ENCODE measurements at regions not wholly inside any gene's neighbourhood (a gene's known extent, or its start where the extent isn't known, plus 50 kb on each side); places are given as distances from the start of the nearest gene placed in this dataset.

DNA sequence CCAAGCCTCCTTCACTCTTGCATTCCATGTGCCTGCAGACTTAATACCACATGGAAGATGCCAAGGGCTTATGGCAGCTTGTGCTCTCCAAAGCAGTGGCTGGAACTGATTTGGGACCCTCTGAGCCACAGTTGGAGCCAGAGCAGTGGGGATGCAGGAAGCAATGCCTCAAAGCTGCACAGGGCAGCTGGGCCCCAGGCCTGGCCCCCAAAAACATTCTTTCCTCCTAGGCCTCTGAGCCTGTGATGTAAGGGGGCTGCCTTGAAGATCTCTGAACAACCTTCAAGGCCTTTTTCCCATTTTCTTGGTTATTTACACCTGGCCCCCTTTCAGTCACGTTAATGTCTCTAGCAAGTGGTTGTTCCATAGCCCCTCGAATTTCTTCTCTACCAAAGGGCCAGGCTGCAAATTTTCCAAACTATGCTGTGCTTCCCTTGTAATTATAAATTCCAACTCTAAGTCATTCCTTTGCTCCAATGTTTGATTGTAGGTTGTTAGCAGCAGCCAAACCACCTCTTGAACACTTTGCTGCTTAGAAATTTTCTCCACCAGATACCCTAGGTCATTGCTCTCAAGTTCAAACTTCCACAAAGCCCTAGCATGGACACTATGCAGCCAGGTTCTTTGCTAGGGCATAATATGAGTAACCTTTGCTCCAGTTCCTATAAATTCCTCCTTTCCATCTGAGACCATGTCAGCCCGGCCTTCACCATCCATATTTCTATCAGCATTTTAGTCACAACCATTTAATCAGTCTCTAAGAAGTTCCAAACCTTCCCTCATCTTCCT, 245.0 kb upstream of the RBBP8 start:
- no peak for DNase-seq (ENCODE audit: low spot score in 2 of 2)
- intact Hi-C loops (cut with DNase I; ENCODE audit: low total_unique reads): no loop called here
- no peak overlapping the region for H3K4me3 ChIP-seq (ENCODE audit: low read depth, poor library complexity, severe bottlenecking)
- TF ChIP-seq POLR2A (IDR thresholded peaks at IDR 0.05): no peak
- TF ChIP-seq, protein P1, sequence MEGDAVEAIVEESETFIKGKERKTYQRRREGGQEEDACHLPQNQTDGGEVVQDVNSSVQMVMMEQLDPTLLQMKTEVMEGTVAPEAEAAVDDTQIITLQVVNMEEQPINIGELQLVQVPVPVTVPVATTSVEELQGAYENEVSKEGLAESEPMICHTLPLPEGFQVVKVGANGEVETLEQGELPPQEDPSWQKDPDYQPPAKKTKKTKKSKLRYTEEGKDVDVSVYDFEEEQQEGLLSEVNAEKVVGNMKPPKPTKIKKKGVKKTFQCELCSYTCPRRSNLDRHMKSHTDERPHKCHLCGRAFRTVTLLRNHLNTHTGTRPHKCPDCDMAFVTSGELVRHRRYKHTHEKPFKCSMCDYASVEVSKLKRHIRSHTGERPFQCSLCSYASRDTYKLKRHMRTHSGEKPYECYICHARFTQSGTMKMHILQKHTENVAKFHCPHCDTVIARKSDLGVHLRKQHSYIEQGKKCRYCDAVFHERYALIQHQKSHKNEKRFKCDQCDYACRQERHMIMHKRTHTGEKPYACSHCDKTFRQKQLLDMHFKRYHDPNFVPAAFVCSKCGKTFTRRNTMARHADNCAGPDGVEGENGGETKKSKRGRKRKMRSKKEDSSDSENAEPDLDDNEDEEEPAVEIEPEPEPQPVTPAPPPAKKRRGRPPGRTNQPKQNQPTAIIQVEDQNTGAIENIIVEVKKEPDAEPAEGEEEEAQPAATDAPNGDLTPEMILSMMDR (IDR thresholded peaks at IDR 0.05): no peak
- 61 to 62% methylated on average over 3 of the region's 3 CpGs for WGBS, 2 donors

- TF ChIP-seq, protein P1 (IDR thresholded peaks at IDR 0.05): no peak
- TF ChIP-seq POLR2A (IDR thresholded peaks at IDR 0.05): no peak
- no peak overlapping the region for H3K4me3 ChIP-seq (ENCODE audit: low read depth, poor library complexity, severe bottlenecking)
- 86 to 91% methylated on average over 4 of the region's 4 CpGs for WGBS, 2 donors
- intact Hi-C loops (cut with DNase I; ENCODE audit: low total_unique reads): no loop called here
- DNase-seq (ENCODE audit: low spot score in 2 of 2): no peak
Measured at GRCh38 chr18:22688877-22689496, 244.1 kb upstream of the RBBP8 start.

GRCh38 chr18:22689712-22690111, 243.4 kb upstream of the RBBP8 start:
- DNase-seq (ENCODE audit: low spot score in 2 of 2): no peak
- no peak overlapping the region for H3K4me3 ChIP-seq (ENCODE audit: low read depth, poor library complexity, severe bottlenecking)
- no peak for TF ChIP-seq POLR2A (IDR thresholded peaks at IDR 0.05)
- TF ChIP-seq, protein P1 (IDR thresholded peaks at IDR 0.05): no peak
- intact Hi-C loops (cut with DNase I; ENCODE audit: low total_unique reads): no loop called here

- WGBS, 2 donors: 81 to 86% methylated on average over 1 of the region's 1 CpG
Measured at GRCh38 chr18:22690556-22690955, 242.6 kb upstream of the RBBP8 start.

DNA sequence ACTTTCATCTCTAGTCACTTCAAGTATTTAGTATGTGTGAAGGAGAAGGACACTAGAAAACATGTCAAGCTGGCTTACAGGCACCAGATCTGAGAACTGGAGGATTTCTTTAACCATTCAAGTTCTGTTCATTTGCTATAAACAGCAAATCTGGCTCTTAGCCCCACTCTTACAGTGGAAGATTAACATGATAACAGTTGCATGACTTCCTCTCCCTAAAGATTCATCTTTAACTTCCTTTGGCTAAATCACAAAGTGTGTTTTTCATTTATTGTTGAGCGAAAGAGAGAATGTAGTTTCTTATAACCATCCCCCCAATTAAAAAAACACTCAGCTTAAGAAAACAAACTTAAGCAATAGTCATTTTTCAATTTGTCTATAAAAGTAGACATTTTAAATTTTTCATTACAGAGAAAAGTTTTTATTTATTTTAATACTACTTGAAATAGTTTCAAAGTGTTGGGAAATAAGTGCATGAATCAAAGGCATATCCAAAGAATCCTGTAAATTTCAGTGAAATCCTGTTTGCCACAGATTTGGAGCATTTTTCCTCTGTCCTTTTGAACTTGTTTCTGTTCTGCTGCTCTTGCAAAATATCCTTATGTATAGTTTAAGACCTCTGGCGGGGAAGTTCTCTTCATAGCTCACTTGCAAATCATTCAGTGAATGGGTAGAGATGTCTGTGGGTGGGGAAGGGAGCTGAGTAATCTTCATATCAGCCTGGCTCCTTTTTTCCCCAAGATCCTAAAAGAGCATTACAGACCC, 241.0 kb upstream of the RBBP8 start:
- no peak overlapping the region for H3K4me3 ChIP-seq (ENCODE audit: low read depth, poor library complexity, severe bottlenecking)
- DNase-seq (ENCODE audit: low spot score in 2 of 2): no peak
- 53 to 67% methylated on average over 2 of the region's 2 CpGs for WGBS, 2 donors
- TF ChIP-seq, protein P1 (IDR thresholded peaks at IDR 0.05): no peak
- intact Hi-C loops (cut with DNase I; ENCODE audit: low total_unique reads): no loop called here

More at GRCh38 chr18:22690556-22690955, 242.6 kb upstream of the RBBP8 start:
- TF ChIP-seq, protein P1 (IDR thresholded peaks at IDR 0.05): no peak
- TF ChIP-seq POLR2A (IDR thresholded peaks at IDR 0.05): no peak
- no peak for DNase-seq (ENCODE audit: low spot score in 2 of 2)
- intact Hi-C loops (cut with DNase I; ENCODE audit: low total_unique reads): no loop called here
- no peak overlapping the region for H3K4me3 ChIP-seq (ENCODE audit: low read depth, poor library complexity, severe bottlenecking)

Data from lower leg skin (tissue), 4 donors.